B cell (primary cell): ENCODE measurements at regions not wholly inside any gene's neighbourhood (a gene's known extent, or its start where the extent isn't known, plus 50 kb on each side); places are given as distances from the start of the nearest gene placed in this dataset.

ENCODE experiments used
- ATAC-seq: fragments of 200-7000 bp; cut with Tn5 transposase; one replicate; pipeline ENCODE4 v1.10.0; 2021; ENCODE audit warnings: low read depth, mild to moderate bottlenecking, moderate number of reproducible peaks, moderate library complexity
- CTCF ChIA-PET: fragments of 350-600 bp; sonication (Branson Sonifier 250); formaldehyde crosslinking; loops from one replicate; lab custom pipeline; 2021; ENCODE audit warnings: antibody characterized with exemption, inconsistent platforms; lab: Charles Lee
- POLR2A ChIA-PET: fragments of 350-600 bp; sonication (Branson Sonifier 250); formaldehyde crosslinking; loops from one replicate; lab custom pipeline; 2021; ENCODE audit warnings: antibody characterized with exemption; lab: Charles Lee
- DNase-seq: peaks from one replicate; pipeline ENCODE4 v3.0.0; 2013
- H2AFZ ChIP-seq: 2 replicates; pipeline ENCODE4 v1.6.1; 2012; ENCODE audit warnings: mild to moderate bottlenecking, low read depth, low read length; ENCODE audit not compliant: insufficient read depth, poor library complexity, severe bottlenecking
- H3K27ac ChIP-seq, 2 donors: 1 replicate in 1 of 2; 2 replicates in 1 of 2; pipeline ENCODE4 v1.5.1; 2012 to 2013; ENCODE audit warnings: low read length in 2 of 2, mild to moderate bottlenecking in 2 of 2, moderate library complexity in 1 of 2
- H3K27me3 ChIP-seq, 4 experiments: fragments of 200-600 bp in 1 of 4; sonication (generic) in 1 of 4; replicated peaks in 1 of 4; 1 replicate in 2 of 4; 2 replicates in 2 of 4; pipeline versions ENCODE4 v1.6.1 to v1.7.0; 2013 to 2016; ENCODE audit warnings: low read length in 3 of 4, mild to moderate bottlenecking in 2 of 4, mixed read lengths in 1 of 4, moderate library complexity in 1 of 4; ENCODE audit not compliant: insufficient read depth in 4 of 4, control insufficient read depth in 3 of 4; ENCODE audit errors: control extremely low read depth in 1 of 4
- H3K36me3 ChIP-seq, 2 experiments: replicated peaks in 1 of 2; 1 replicate in 1 of 2; 2 replicates in 1 of 2; pipeline versions ENCODE4 v1.6.1 to v1.7.1; 2013; ENCODE audit warnings: low read length in 1 of 2; ENCODE audit not compliant: insufficient read depth in 2 of 2, control insufficient read depth in 1 of 2; ENCODE audit errors: control extremely low read depth in 1 of 2, extremely low read depth in 1 of 2
- H3K4me1 ChIP-seq, 2 donors: fragments of 200-600 bp in 1 of 2; sonication (generic) in 1 of 2; 1 replicate in 1 of 2; 2 replicates in 1 of 2; pipeline versions ENCODE4 v1.5.1 to v1.6.1; 2013 to 2017; ENCODE audit warnings: low read length in 2 of 2; ENCODE audit not compliant: control insufficient read depth in 2 of 2, insufficient read depth in 2 of 2
- H3K4me2 ChIP-seq: replicated peaks from 2 replicates; pipeline ENCODE3; 2012; ENCODE audit warnings: mild to moderate bottlenecking, low read depth, low read length; ENCODE audit not compliant: poor library complexity, severe bottlenecking
- H3K4me3 ChIP-seq, 5 experiments: fragments of 200-600 bp in 1 of 5; sonication (generic) in 1 of 5; 1 replicate in 3 of 5; 2 replicates in 2 of 5; pipeline versions ENCODE4 v1.5.1 to v1.7.0; 2011 to 2016; ENCODE audit warnings: low read length in 4 of 5, mild to moderate bottlenecking in 4 of 5, low read depth in 2 of 5, control low read depth in 1 of 5, moderate library complexity in 1 of 5; ENCODE audit not compliant: insufficient read depth in 1 of 5; ENCODE audit errors: control extremely low read depth in 1 of 5, extremely low read depth in 1 of 5
- H3K79me2 ChIP-seq: fragments of 200-600 bp; sonication (generic); one replicate; pipeline ENCODE4 v1.6.0; 2016; ENCODE audit warnings: low read length; ENCODE audit not compliant: control insufficient read depth, insufficient read depth
- H3K9ac ChIP-seq: fragments of 200-600 bp; sonication (generic); 2 replicates; pipeline ENCODE4 v1.6.1; 2017; ENCODE audit warnings: mild to moderate bottlenecking, low read length, moderate library complexity
- H3K9me3 ChIP-seq, 3 donors: one replicate each; pipeline versions ENCODE4 v1.6.1 to v1.7.1; 2013; ENCODE audit warnings: low read length in 2 of 3; ENCODE audit not compliant: control insufficient read depth in 2 of 3, insufficient read depth in 1 of 3; ENCODE audit errors: control extremely low read depth in 1 of 3
- H4K20me1 ChIP-seq: 2 replicates; pipeline ENCODE4 v1.6.0; 2012; ENCODE audit warnings: mild to moderate bottlenecking, low read length; ENCODE audit not compliant: insufficient read depth, control insufficient read depth, poor library complexity, severe bottlenecking
- H3K27ac Mint-ChIP-seq: one replicate; pipeline ENCODE4 v1.8.0; 2021; ENCODE audit warnings: mixed read lengths
- H3K27me3 Mint-ChIP-seq: one replicate; pipeline ENCODE4 v1.8.0; 2021; ENCODE audit warnings: mixed read lengths
- H3K4me1 Mint-ChIP-seq: one replicate; pipeline ENCODE4 v1.8.0; 2021; ENCODE audit warnings: mixed read lengths
- H3K4me3 Mint-ChIP-seq: one replicate; pipeline ENCODE4 v1.8.0; 2021; ENCODE audit warnings: mixed read lengths
- H3K9me3 Mint-ChIP-seq: one replicate; pipeline ENCODE4 v1.8.0; 2022; ENCODE audit warnings: mixed read lengths; ENCODE audit not compliant: insufficient read depth
- CTCF ChIP-seq: fragments of 200-600 bp; IDR thresholded peaks from one replicate; pipeline ENCODE4 v1.8.0; 2022; ENCODE audit warnings: antibody characterized with exemption, mild to moderate bottlenecking
- EZH2 ChIP-seq: IDR thresholded peaks from 2 replicates; pipeline ENCODE4 v1.6.1; 2012; ENCODE audit warnings: borderline replicate concordance, low read depth, mild to moderate bottlenecking, moderate library complexity, low read length; ENCODE audit not compliant: insufficient read depth, poor library complexity, severe bottlenecking
- WGBS: methylation state at CpG from one replicate; pipeline ENCODE4 v1.1.5; 2013; ENCODE audit warnings: missing lambda C conversion rate; ENCODE audit not compliant: insufficient coverage; 5-methylcytosine and 5-hydroxymethylcytosine counted together
- intact Hi-C: fragments of 100-400 bp; cut with micrococcal nuclease; formaldehyde crosslinking; loops from one replicate; pipeline ENCODE4 v1.10.0; 2022

- ChIA-PET POLR2A (no interaction called here), CTCF (interaction anchor here (0.7 kb wide), 1 partner anchor 14 kb away, joined by 3 read pairs; no protein-coding TSS in a partner anchor)
- H3K27me3 Mint-ChIP-seq = peaks cover 14% of the 10 kb centered on the region
- no peak for ATAC-seq
- no peak for DNase-seq
- Histone ChIP-seq H3K4me2 (no peak overlapping the region), H2AFZ (no peak overlapping the region), H3K27me3 (no peaks in the 10 kb centered on the region), H4K20me1 (no peaks in the 10 kb centered on the region), H3K79me2 (no peaks in the 10 kb centered on the region), H3K27ac (no peak overlapping the region), H3K9ac (no peak overlapping the region), H3K4me3 (no peak overlapping the region), H3K4me1 (no peaks in the 10 kb centered on the region), H3K9me3 (no peaks in the 10 kb centered on the region), H3K36me3 (no peaks in the 10 kb centered on the region)
- no peak overlapping the region for H3K27ac Mint-ChIP-seq
- H3K4me3 Mint-ChIP-seq = no peak overlapping the region
- intact Hi-C loops = no loop called here
- no peaks in the 10 kb centered on the region for H3K9me3 Mint-ChIP-seq
- TF ChIP-seq EZH2 (no peak), CTCF (no peak)
- WGBS = 98% methylated on average over 7 of the region's 7 CpGs
- no peaks in the 10 kb centered on the region for H3K4me1 Mint-ChIP-seq
These were observed 52.1 kb upstream of the TNRC6A start for GRCh38 chr16:24677388-24677787.
